Smooth muscle cell (in vitro differentiated cells): ENCODE measurements at regions not wholly inside any gene's neighbourhood (a gene's known extent, or its start where the extent isn't known, plus 50 kb on each side); places are given as distances from the start of the nearest gene placed in this dataset.

Experiments used
- DNase-seq: peaks from one replicate; lab custom pipeline; 2025; ENCODE audit not compliant: unreplicated experiment; lab: John Stamatoyannopoulos, UW
- H2AFZ ChIP-seq: fragments of 200-600 bp; sonication (generic); 2 replicates; pipeline ENCODE4 v1.6.0; 2016; ENCODE audit warnings: antibody characterized with exemption, low read depth, mild to moderate bottlenecking
- H3F3A ChIP-seq: fragments of 200-600 bp; sonication (generic); 2 replicates; pipeline ENCODE4 v1.6.0; 2017; ENCODE audit warnings: antibody characterized with exemption, low read depth
- H3K27ac ChIP-seq: fragments of 200-600 bp; sonication (generic); 2 replicates; pipeline ENCODE4 v1.5.1; 2016; ENCODE audit warnings: low read depth, mild to moderate bottlenecking
- H3K27me3 ChIP-seq: fragments of 200-600 bp; sonication (generic); 2 replicates; pipeline ENCODE4 v1.6.1; 2016; ENCODE audit warnings: low read depth, mild to moderate bottlenecking
- H3K36me3 ChIP-seq: fragments of 200-600 bp; sonication (generic); 2 replicates; pipeline ENCODE4 v1.5.1; 2016; ENCODE audit warnings: low read depth
- H3K4me1 ChIP-seq: fragments of 200-600 bp; sonication (generic); 2 replicates; pipeline ENCODE4 v1.5.1; 2016; ENCODE audit warnings: low read depth
- H3K4me2 ChIP-seq: fragments of 200-600 bp; sonication (generic); 2 replicates; pipeline ENCODE4 v1.6.0; 2016; ENCODE audit warnings: mild to moderate bottlenecking
- H3K4me3 ChIP-seq: fragments of 200-600 bp; sonication (generic); 2 replicates; pipeline ENCODE4 v1.5.1; 2016; ENCODE audit warnings: mild to moderate bottlenecking
- H3K79me2 ChIP-seq: fragments of 200-600 bp; sonication (generic); 2 replicates; pipeline ENCODE4 v1.6.0; 2016; ENCODE audit warnings: low read depth, mild to moderate bottlenecking
- H3K9ac ChIP-seq: fragments of 200-600 bp; sonication (generic); 2 replicates; pipeline ENCODE4 v1.6.0; 2016; ENCODE audit warnings: low read depth
- H3K9me3 ChIP-seq: fragments of 200-600 bp; sonication (generic); replicated peaks from 2 replicates; pipeline ENCODE4 v1.5.1; 2016; ENCODE audit warnings: low read depth
- H4K20me1 ChIP-seq: fragments of 200-600 bp; sonication (generic); 2 replicates; pipeline ENCODE4 v1.6.0; 2016; ENCODE audit warnings: low read depth
- WGBS: methylation state at CpG from one replicate; pipeline ENCODE4 v1.1.7; 2016; ENCODE audit warnings: low lambda C conversion rate; 5-methylcytosine and 5-hydroxymethylcytosine counted together
- TF ChIP-seq, protein P1 (sequence below): fragments of 200-600 bp; sonication (generic); IDR thresholded peaks from 2 replicates; pipeline ENCODE4 v1.5.1; 2017; ENCODE audit warnings: borderline replicate concordance, mild to moderate bottlenecking, antibody characterized with exemption; ENCODE audit not compliant: insufficient read depth, poor library complexity, severe bottlenecking

DNA sequence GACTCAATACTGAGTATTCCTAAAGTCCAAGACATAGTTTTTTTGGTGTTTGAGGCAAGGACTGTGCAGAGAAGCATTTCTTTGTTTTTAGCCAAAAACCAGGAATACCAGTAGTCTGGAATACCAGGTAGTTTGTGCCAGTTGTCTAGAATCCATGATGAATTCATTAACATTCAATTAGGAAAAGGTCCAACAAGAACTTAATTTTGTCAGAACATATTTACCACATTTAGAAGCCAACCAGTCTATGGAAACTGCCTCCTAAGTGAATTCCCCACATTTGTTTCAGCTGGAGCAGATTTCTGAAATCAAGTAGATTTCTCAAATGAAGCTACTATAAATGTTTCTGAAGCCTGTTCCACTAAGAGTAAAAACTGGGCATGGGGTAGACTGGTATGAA, 1584.8 kb upstream of the ADGRL3 start:
- no peaks in the 10 kb centered on the region for H3K79me2 ChIP-seq
- no peak overlapping the region for H3K9ac ChIP-seq
- H3K27me3 ChIP-seq: no peaks in the 10 kb centered on the region
- DNase-seq: no peak
- H2AFZ ChIP-seq: peak overlapping the region; percentile 51
- no peak overlapping the region for H3K4me2 ChIP-seq
- peaks cover 10% of the 10 kb centered on the region for H3K4me1 ChIP-seq
- H3K27ac ChIP-seq: no peak overlapping the region
- H3K4me3 ChIP-seq: no peak overlapping the region
- no peaks in the 10 kb centered on the region for H3K9me3 ChIP-seq
- no peaks in the 10 kb centered on the region for H3K36me3 ChIP-seq
- H3F3A ChIP-seq: peaks cover 4% of the 10 kb centered on the region
- no peaks in the 10 kb centered on the region for H4K20me1 ChIP-seq
- TF ChIP-seq, protein P1, sequence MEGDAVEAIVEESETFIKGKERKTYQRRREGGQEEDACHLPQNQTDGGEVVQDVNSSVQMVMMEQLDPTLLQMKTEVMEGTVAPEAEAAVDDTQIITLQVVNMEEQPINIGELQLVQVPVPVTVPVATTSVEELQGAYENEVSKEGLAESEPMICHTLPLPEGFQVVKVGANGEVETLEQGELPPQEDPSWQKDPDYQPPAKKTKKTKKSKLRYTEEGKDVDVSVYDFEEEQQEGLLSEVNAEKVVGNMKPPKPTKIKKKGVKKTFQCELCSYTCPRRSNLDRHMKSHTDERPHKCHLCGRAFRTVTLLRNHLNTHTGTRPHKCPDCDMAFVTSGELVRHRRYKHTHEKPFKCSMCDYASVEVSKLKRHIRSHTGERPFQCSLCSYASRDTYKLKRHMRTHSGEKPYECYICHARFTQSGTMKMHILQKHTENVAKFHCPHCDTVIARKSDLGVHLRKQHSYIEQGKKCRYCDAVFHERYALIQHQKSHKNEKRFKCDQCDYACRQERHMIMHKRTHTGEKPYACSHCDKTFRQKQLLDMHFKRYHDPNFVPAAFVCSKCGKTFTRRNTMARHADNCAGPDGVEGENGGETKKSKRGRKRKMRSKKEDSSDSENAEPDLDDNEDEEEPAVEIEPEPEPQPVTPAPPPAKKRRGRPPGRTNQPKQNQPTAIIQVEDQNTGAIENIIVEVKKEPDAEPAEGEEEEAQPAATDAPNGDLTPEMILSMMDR: no peak

DNA sequence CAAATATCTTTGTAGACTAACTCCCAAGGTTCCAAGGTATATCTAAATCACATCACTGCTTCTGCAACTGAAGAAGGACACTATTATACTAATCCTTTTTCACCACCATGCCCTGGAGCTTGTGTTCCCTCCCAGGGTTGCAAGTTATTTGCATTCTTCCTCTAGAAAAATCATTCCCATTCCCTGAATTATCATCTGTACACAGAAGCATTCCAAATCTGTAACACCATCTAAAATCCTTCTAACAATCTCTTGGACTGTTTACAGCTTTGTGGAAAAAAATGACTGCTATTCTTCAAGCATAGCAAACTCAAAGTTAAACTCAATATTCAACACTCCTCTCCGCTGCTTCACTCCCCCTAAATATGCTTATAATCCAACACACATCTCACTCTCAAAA, 1570.8 kb upstream of the ADGRL3 start:
- Histone ChIP-seq H3F3A (no peaks in the 10 kb centered on the region), H4K20me1 (no peaks in the 10 kb centered on the region), H3K27ac (no peak overlapping the region), H3K27me3 (no peaks in the 10 kb centered on the region), H3K4me2 (no peak overlapping the region), H2AFZ (peak overlapping the region; percentile 34), H3K9me3 (no peaks in the 10 kb centered on the region), H3K36me3 (no peaks in the 10 kb centered on the region), H3K4me3 (no peak overlapping the region), H3K79me2 (no peaks in the 10 kb centered on the region), H3K9ac (no peak overlapping the region), H3K4me1 (no peaks in the 10 kb centered on the region)
- 72% methylated on average over 1 of the region's 1 CpG for WGBS
- no peak for DNase-seq
- TF ChIP-seq, protein P1: no peak

DNA sequence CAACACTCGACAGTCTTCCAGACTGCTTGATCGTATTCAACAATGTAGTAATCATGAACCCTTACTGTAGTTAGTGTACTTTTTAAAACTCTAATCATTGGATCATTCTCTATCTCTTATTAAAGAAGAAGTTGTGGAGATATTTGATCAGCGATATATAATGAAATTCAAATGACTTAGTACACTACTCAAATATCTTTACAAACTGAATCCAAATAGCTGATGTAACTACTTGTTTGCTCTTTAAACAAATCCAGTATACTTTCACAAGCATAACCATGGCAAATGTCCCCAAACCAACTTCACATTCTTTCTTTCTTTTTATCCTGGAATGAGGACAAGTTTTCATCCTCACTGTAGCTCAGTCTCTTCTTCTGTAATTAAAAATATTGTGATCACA, 1569.9 kb upstream of the ADGRL3 start:
- Histone ChIP-seq H2AFZ (no peak overlapping the region), H3K9ac (no peak overlapping the region), H3K27ac (no peak overlapping the region), H4K20me1 (no peaks in the 10 kb centered on the region), H3K4me1 (no peaks in the 10 kb centered on the region), H3K4me3 (no peak overlapping the region), H3K4me2 (no peak overlapping the region), H3F3A (no peaks in the 10 kb centered on the region), H3K27me3 (no peaks in the 10 kb centered on the region), H3K9me3 (no peaks in the 10 kb centered on the region), H3K79me2 (no peaks in the 10 kb centered on the region), H3K36me3 (no peaks in the 10 kb centered on the region)
- WGBS: 93% methylated on average over 3 of the region's 3 CpGs
- TF ChIP-seq, protein P1: no peak
- DNase-seq: no peak

DNA sequence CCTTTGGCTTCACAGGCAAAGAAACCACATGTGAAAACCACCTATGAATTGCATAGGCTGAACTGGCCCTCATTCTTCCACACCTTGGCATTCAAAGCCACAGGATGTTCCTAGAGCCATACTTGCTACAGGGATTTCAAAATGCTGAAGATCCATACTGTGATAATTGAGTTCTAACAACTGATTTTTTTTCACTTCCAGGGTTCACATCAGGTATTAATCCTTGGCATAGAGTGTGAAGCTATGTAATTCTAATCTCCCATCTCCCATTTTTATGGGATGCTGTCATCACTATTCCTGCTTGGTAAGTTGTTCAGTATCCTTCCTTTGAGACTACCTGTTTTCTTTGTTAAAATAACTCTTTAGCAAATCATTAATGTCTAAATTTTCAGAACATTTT, 1569.2 kb upstream of the ADGRL3 start:
- Histone ChIP-seq H3F3A (no peaks in the 10 kb centered on the region), H3K79me2 (no peaks in the 10 kb centered on the region), H3K4me3 (no peak overlapping the region), H3K4me1 (no peaks in the 10 kb centered on the region), H2AFZ (no peak overlapping the region), H3K27ac (no peak overlapping the region), H4K20me1 (no peaks in the 10 kb centered on the region), H3K27me3 (no peaks in the 10 kb centered on the region), H3K9ac (no peak overlapping the region), H3K9me3 (no peaks in the 10 kb centered on the region), H3K4me2 (no peak overlapping the region), H3K36me3 (no peaks in the 10 kb centered on the region)
- DNase-seq: no peak
- TF ChIP-seq, protein P1: no peak
